ENCODE measurements at regions not wholly inside any gene's neighbourhood (a gene's known extent, or its start where the extent isn't known, plus 50 kb on each side); places are given as distances from the start of the nearest gene placed in this dataset.

DNA sequence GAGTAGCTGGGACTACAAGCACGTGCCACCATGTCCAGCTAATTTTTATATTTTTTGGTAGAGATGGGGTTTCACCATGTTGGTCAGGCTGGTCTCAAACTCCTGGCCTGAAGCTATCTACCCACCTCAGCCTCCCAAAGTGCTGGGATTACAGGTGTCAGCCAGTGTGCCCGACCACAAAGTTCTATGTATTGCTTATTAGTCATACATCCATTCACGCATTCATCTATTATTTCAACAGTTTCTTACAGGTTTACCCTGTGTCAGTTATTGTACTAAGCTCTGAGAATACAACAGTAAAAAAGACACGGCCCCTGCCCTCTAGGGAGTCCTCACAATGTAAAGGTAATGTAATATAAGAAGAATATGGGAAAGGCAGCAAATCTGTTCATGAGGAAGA lies 188.9 kb upstream of the BTG1 start (continued):
- TF ChIP-seq EZH2phosphoT487 (IDR thresholded peaks at IDR 0.05; ENCODE audit: borderline replicate concordance) (no peak), FOSL1 (IDR thresholded peaks at IDR 0.05; ENCODE audit: low read depth) (no peak)
- TF ChIP-seq, protein P1, sequence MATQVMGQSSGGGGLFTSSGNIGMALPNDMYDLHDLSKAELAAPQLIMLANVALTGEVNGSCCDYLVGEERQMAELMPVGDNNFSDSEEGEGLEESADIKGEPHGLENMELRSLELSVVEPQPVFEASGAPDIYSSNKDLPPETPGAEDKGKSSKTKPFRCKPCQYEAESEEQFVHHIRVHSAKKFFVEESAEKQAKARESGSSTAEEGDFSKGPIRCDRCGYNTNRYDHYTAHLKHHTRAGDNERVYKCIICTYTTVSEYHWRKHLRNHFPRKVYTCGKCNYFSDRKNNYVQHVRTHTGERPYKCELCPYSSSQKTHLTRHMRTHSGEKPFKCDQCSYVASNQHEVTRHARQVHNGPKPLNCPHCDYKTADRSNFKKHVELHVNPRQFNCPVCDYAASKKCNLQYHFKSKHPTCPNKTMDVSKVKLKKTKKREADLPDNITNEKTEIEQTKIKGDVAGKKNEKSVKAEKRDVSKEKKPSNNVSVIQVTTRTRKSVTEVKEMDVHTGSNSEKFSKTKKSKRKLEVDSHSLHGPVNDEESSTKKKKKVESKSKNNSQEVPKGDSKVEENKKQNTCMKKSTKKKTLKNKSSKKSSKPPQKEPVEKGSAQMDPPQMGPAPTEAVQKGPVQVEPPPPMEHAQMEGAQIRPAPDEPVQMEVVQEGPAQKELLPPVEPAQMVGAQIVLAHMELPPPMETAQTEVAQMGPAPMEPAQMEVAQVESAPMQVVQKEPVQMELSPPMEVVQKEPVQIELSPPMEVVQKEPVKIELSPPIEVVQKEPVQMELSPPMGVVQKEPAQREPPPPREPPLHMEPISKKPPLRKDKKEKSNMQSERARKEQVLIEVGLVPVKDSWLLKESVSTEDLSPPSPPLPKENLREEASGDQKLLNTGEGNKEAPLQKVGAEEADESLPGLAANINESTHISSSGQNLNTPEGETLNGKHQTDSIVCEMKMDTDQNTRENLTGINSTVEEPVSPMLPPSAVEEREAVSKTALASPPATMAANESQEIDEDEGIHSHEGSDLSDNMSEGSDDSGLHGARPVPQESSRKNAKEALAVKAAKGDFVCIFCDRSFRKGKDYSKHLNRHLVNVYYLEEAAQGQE (IDR thresholded peaks at IDR 0.05; ENCODE audit: low read depth): no peak

DNA sequence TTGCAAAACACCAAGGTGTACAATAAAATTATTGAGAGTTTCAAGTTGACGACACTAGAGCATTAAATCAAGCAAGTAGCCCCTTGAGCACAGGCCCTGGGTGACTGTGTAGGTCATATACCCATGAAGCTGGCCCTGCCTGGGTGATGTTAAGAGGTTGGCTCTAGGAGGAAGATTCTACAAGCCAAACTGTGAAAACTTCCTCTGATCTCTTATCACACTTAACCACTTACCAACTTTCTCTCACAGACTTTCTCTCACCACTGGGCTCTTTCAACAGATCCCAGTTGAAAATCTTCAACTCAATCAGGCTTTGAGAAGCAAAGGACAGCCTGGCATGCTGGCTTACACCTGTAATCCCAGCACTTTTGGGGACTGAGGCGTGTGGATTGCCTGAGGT lies 186.9 kb upstream of the BTG1 start:
- Histone ChIP-seq H3K4me2 (ENCODE audit: low read length) (no peak overlapping the region), H3K4me1 (ENCODE audit: control insufficient read depth in 1 of 2, insufficient read depth in 2 of 2, low read length in 2 of 2) (no peaks in the 10 kb centered on the region), H3K9ac (ENCODE audit: low read length) (no peak overlapping the region), H3K9me2 (ENCODE audit: insufficient read depth) (no peaks in the 10 kb centered on the region), H3K27ac (ENCODE audit: low read depth, low read length) (no peak overlapping the region), H2AFZ (ENCODE audit: low read depth, low read length, poor library complexity, severe bottlenecking) (no peak overlapping the region), H3K27me3 (ENCODE audit: insufficient read depth, low read length) (no peaks in the 10 kb centered on the region), H3K79me2 (ENCODE audit: insufficient read depth, low read length) (no peaks in the 10 kb centered on the region), H3K9me3 (ENCODE audit: control insufficient read depth in 1 of 2, insufficient read depth in 1 of 2, low read depth in 1 of 2, low read length in 2 of 2) (no peaks in the 10 kb centered on the region), H3K4me3 (replicated peaks in 1 of 2; ENCODE audit: low read depth in 1 of 2, low read length in 2 of 2) (no peak overlapping the region), H3K36me3 (ENCODE audit: control insufficient read depth in 1 of 2, insufficient read depth in 2 of 2, low read length in 2 of 2) (no peaks in the 10 kb centered on the region), H4K20me1 (ENCODE audit: insufficient read depth) (no peaks in the 10 kb centered on the region)
- ChIA-PET POLR2A (no interaction called here), CTCF (no interaction called here), RAD21 (ENCODE audit: low non-redundant PET in 1 of 2, low total read pairs in 2 of 2, uncharacterized antibody in 2 of 2, unreplicated experiment in 2 of 2) (no interaction called here)
- BruUV-seq (replicated peaks): no TSS peak
- intact Hi-C loops (cut with micrococcal nuclease): no loop called here
- DNase-seq (ENCODE audit: low read depth, low spot score) (no peak), ATAC-seq (no peak)
- TF ChIP-seq EZH2phosphoT487 (IDR thresholded peaks at IDR 0.05; ENCODE audit: borderline replicate concordance) (no peak), CBX3 (IDR thresholded peaks at IDR 0.05; ENCODE audit: low read depth) (no peak), ELF1 (IDR thresholded peaks at IDR 0.05; ENCODE audit: borderline replicate concordance, low read depth) (no peak), FOSL1 (IDR thresholded peaks at IDR 0.05; ENCODE audit: low read depth) (no peak), CEBPB (IDR thresholded peaks at IDR 0.05; ENCODE audit: low read depth) (no peak), EGR1 (IDR thresholded peaks at IDR 0.05; ENCODE audit: low read depth) (no peak), ZBTB33 (IDR thresholded peaks at IDR 0.05; ENCODE audit: extremely low read depth, insufficient replicate concordance, low read length) (no peak), CTCF (IDR thresholded peaks at IDR 0.05 in 2 of 3, conservative IDR thresholded peaks at IDR 0.05 in 1 of 3; ENCODE audit: borderline replicate concordance in 1 of 3, insufficient read depth in 1 of 3, low read depth in 2 of 3, low read length in 2 of 3) (no peak), ATF3 (IDR thresholded peaks at IDR 0.05) (no peak), EZH2 (IDR thresholded peaks at IDR 0.05) (no peak), YY1 (IDR thresholded peaks at IDR 0.05; ENCODE audit: extremely low read depth, insufficient replicate concordance, low read depth, low read length) (no peak), JUND (IDR thresholded peaks at IDR 0.05) (no peak)
- TF ChIP-seq, protein P1 (IDR thresholded peaks at IDR 0.05; ENCODE audit: low read depth): no peak

Data from HCT116 (cell line).